Cardiac fibroblast (primary cell): ENCODE measurements at regions not wholly inside any gene's neighbourhood (a gene's known extent, or its start where the extent isn't known, plus 50 kb on each side); places are given as distances from the start of the nearest gene placed in this dataset.

ENCODE experiments used
- DNase-seq, 2 donors: peaks; one replicate each; pipeline versions ENCODE4 v3.0.0 to v3.0.0-alpha.2; 2010; ENCODE audit warnings: low read depth in 2 of 2
- H3K4me3 ChIP-seq, 2 donors: replicated peaks in 1 of 2; 1 replicate in 1 of 2; 2 replicates in 1 of 2; pipeline ENCODE4 v1.5.1; 2011; ENCODE audit warnings: low read depth in 2 of 2, low read length in 2 of 2, mild to moderate bottlenecking in 2 of 2, moderate library complexity in 1 of 2
- TF ChIP-seq, protein P1 (sequence below): IDR thresholded peaks from one replicate; pipeline ENCODE4 v1.5.1; 2011; ENCODE audit warnings: low read depth, mild to moderate bottlenecking, low read length, inconsistent platforms

- TF ChIP-seq, protein P1, sequence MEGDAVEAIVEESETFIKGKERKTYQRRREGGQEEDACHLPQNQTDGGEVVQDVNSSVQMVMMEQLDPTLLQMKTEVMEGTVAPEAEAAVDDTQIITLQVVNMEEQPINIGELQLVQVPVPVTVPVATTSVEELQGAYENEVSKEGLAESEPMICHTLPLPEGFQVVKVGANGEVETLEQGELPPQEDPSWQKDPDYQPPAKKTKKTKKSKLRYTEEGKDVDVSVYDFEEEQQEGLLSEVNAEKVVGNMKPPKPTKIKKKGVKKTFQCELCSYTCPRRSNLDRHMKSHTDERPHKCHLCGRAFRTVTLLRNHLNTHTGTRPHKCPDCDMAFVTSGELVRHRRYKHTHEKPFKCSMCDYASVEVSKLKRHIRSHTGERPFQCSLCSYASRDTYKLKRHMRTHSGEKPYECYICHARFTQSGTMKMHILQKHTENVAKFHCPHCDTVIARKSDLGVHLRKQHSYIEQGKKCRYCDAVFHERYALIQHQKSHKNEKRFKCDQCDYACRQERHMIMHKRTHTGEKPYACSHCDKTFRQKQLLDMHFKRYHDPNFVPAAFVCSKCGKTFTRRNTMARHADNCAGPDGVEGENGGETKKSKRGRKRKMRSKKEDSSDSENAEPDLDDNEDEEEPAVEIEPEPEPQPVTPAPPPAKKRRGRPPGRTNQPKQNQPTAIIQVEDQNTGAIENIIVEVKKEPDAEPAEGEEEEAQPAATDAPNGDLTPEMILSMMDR = no peak
- no peak for DNase-seq
- H3K4me3 ChIP-seq = no peak overlapping the region
Measured at GRCh38 chr4:22932326-22932725, 239.6 kb downstream of the GBA3 start.

GRCh38 chr4:22922426-22922825 is 229.7 kb downstream of the GBA3 start:
- TF ChIP-seq, protein P1 = no peak
- no peak for DNase-seq
- no peak overlapping the region for H3K4me3 ChIP-seq

DNA sequence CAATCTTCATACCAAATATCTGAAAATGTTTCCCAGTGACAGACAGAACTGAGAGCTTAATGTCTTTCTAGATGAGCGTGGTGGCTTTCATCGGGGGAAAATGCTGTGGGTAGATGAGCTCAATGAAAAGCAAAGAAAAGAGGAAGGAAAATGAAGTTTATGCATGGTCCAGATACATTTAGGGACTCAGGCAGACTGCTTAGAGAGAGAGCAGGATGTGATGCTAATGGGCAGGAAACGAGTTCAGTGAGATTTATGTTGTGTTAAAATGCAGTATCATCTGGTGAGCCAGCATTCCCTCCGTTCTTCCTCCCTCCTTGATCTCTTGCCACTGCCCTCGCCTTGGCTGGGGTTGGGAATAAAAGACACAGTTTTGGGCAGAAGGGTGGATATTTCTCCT is 229.2 kb downstream of the GBA3 start:
- DNase-seq = no peak
- TF ChIP-seq, protein P1 = no peak
- H3K4me3 ChIP-seq = no peak overlapping the region

- no peak for DNase-seq
- H3K4me3 ChIP-seq = no peak overlapping the region
- TF ChIP-seq, protein P1 = no peak
Measured at GRCh38 chr4:22911285-22911684, 218.5 kb downstream of the GBA3 start.

- H3K4me3 ChIP-seq = no peak overlapping the region
- DNase-seq = no peak
- TF ChIP-seq, protein P1 = no peak
Measured at GRCh38 chr4:22910200-22910599, 217.5 kb downstream of the GBA3 start.

DNA sequence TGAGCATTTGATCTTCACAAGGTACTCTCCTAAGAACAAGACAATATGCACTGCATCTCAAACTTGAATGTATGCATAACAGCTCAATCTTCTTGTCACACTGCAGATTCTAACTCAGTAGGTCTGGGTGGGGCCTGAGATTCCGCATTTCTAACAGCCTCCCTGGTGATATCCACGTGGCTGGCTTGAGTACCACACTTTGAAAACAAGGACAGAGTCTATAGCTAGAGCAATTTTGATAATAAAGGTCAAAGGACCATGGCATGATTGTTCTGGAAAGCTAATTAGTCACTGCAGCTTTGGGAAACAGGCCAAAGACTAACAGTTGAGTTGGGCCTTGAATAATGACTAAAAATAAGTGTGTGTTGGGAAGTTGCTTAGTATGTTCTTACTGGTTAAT is 213.3 kb downstream of the GBA3 start:
- TF ChIP-seq, protein P1 = no peak
- no peak for DNase-seq
- H3K4me3 ChIP-seq = no peak overlapping the region

- TF ChIP-seq, protein P1 = no peak
- DNase-seq = no peak
- H3K4me3 ChIP-seq = no peak overlapping the region
Measured at GRCh38 chr4:22903913-22904312, 211.2 kb downstream of the GBA3 start.
